MM.1S (cell line): ENCODE measurements at regions not wholly inside any gene's neighbourhood (a gene's known extent, or its start where the extent isn't known, plus 50 kb on each side); places are given as distances from the start of the nearest gene placed in this dataset.

Experiments
- DNase-seq: peaks from one replicate; pipeline ENCODE4 v3.0.0-alpha.2; 2015
- H2AFZ ChIP-seq: fragments of 300-600 bp; sonication (generic); 2 replicates; pipeline ENCODE4 v1.6.0; 2016; ENCODE audit warnings: antibody characterized with exemption, low read length
- H3F3A ChIP-seq: fragments of 300-600 bp; sonication (generic); 2 replicates; pipeline ENCODE4 v1.6.1; 2016; ENCODE audit warnings: mild to moderate bottlenecking, antibody characterized with exemption, low read length, moderate library complexity, mixed read lengths; ENCODE audit not compliant: insufficient read depth
- H3K27ac ChIP-seq: fragments of 300-600 bp; sonication (generic); 2 replicates; pipeline ENCODE4 v1.5.1; 2016; ENCODE audit warnings: mild to moderate bottlenecking, low read length
- H3K27me3 ChIP-seq: fragments of 300-600 bp; sonication (generic); replicated peaks from 2 replicates; pipeline ENCODE4 v1.6.0; 2016; ENCODE audit warnings: low read length; ENCODE audit not compliant: insufficient read depth
- H3K36me3 ChIP-seq: fragments of 300-600 bp; sonication (generic); replicated peaks from 2 replicates; pipeline ENCODE4 v1.6.1; 2016; ENCODE audit warnings: mild to moderate bottlenecking, low read length, mixed read lengths; ENCODE audit not compliant: insufficient read depth
- H3K4me1 ChIP-seq: fragments of 300-600 bp; sonication (generic); 2 replicates; pipeline ENCODE4 v1.6.1; 2016; ENCODE audit warnings: low read length, mixed read lengths
- H3K4me2 ChIP-seq: fragments of 300-600 bp; sonication (generic); 2 replicates; pipeline ENCODE4 v1.6.0; 2016; ENCODE audit warnings: low read depth, low read length
- H3K4me3 ChIP-seq: fragments of 300-600 bp; sonication (generic); 2 replicates; pipeline ENCODE4 v1.5.1; 2016; ENCODE audit warnings: low read length, mixed read lengths
- H3K79me2 ChIP-seq: fragments of 300-600 bp; sonication (generic); 2 replicates; pipeline ENCODE4 v1.6.1; 2016; ENCODE audit warnings: mixed run types, low read length, mixed read lengths
- H3K9ac ChIP-seq: fragments of 300-600 bp; sonication (generic); 2 replicates; pipeline ENCODE4 v1.6.1; 2016; ENCODE audit warnings: low read length, mixed read lengths
- H3K9me2 ChIP-seq: fragments of 300-600 bp; sonication (generic); replicated peaks from 2 replicates; pipeline ENCODE4 v1.6.1; 2016; ENCODE audit warnings: mild to moderate bottlenecking, low read length, mixed read lengths; ENCODE audit not compliant: insufficient read depth
- H3K9me3 ChIP-seq: fragments of 300-600 bp; sonication (generic); replicated peaks from 2 replicates; pipeline ENCODE4 v1.6.1; 2016; ENCODE audit warnings: mild to moderate bottlenecking, low read length, mixed read lengths; ENCODE audit not compliant: insufficient read depth
- H4K20me1 ChIP-seq: fragments of 300-600 bp; sonication (generic); 2 replicates; pipeline ENCODE4 v1.6.1; 2016; ENCODE audit warnings: mild to moderate bottlenecking, low read length, moderate library complexity, mixed read lengths; ENCODE audit not compliant: insufficient read depth
- CTCF ChIP-seq: fragments of 300-600 bp; sonication (generic); IDR thresholded peaks from 2 replicates; pipeline ENCODE4 v1.5.1; 2016; ENCODE audit warnings: antibody characterized with exemption, low read length, mixed read lengths
- EZH2 ChIP-seq: fragments of 300-600 bp; sonication (generic); optimal IDR thresholded peaks from 2 replicates; pipeline ENCODE3; 2017; ENCODE audit warnings: low read depth, mild to moderate bottlenecking, antibody characterized with exemption, low read length, mixed read lengths
- EZH2phosphoT487 ChIP-seq: fragments of 300-600 bp; sonication (generic); IDR thresholded peaks from 2 replicates; pipeline ENCODE4 v1.6.1; 2018; ENCODE audit warnings: antibody characterized with exemption, low read length

- peak overlapping the region; percentile 87; the same call in 1 of the 2 replicates for H3K27ac ChIP-seq
- H3K4me3 ChIP-seq: peak overlapping the region; percentile 70
- H2AFZ ChIP-seq: peak overlapping the region; percentile 66
- no peaks in the 10 kb centered on the region for H3K9me3 ChIP-seq
- H3K79me2 ChIP-seq: no peaks in the 10 kb centered on the region
- no peaks in the 10 kb centered on the region for H3F3A ChIP-seq
- peaks cover 11% of the 10 kb centered on the region for H3K4me1 ChIP-seq
- TF ChIP-seq CTCF: peak; percentile 15; the same call in 1 of the 2 replicates
- TF ChIP-seq EZH2: no peak
- TF ChIP-seq EZH2phosphoT487: no peak
- no peak for DNase-seq
- no peaks in the 10 kb centered on the region for H3K27me3 ChIP-seq
- peak overlapping the region; percentile 88; the same call in 1 of the 2 replicates for H3K9ac ChIP-seq
- no peaks in the 10 kb centered on the region for H4K20me1 ChIP-seq
- no peaks in the 10 kb centered on the region for H3K36me3 ChIP-seq
- H3K9me2 ChIP-seq: no peaks in the 10 kb centered on the region
- peak overlapping the region; percentile 70 for H3K4me2 ChIP-seq
Measured at GRCh38 chr10:78301891-78302738, 268.5 kb downstream of the RPS24 start.

GRCh38 chr10:78302739-78302988 is 269.0 kb downstream of the RPS24 start:
- Histone ChIP-seq H3K36me3 (no peaks in the 10 kb centered on the region), H3K9me3 (no peaks in the 10 kb centered on the region), H3K9ac (peak overlapping the region; percentile 88), H3K4me1 (peaks cover 11% of the 10 kb centered on the region), H3K4me3 (peak overlapping the region; percentile 70), H3K27ac (peak overlapping the region; percentile 87; the same call in 1 of the 2 replicates), H3K79me2 (no peaks in the 10 kb centered on the region), H2AFZ (peak overlapping the region; percentile 66), H3F3A (no peaks in the 10 kb centered on the region), H3K9me2 (no peaks in the 10 kb centered on the region), H3K4me2 (peak overlapping the region; percentile 70), H4K20me1 (no peaks in the 10 kb centered on the region), H3K27me3 (no peaks in the 10 kb centered on the region)
- TF ChIP-seq EZH2: no peak
- no peak for TF ChIP-seq EZH2phosphoT487
- no peak for TF ChIP-seq CTCF
- DNase-seq: no peak

GRCh38 chr10:78302989-78303854 is 269.6 kb downstream of the RPS24 start:
- no peaks in the 10 kb centered on the region for H3K9me2 ChIP-seq
- peak overlapping the region; percentile 87; the same call in 1 of the 2 replicates for H3K27ac ChIP-seq
- H4K20me1 ChIP-seq: no peaks in the 10 kb centered on the region
- DNase-seq: peak; percentile 93
- no peaks in the 10 kb centered on the region for H3K36me3 ChIP-seq
- no peaks in the 10 kb centered on the region for H3K27me3 ChIP-seq
- TF ChIP-seq EZH2 (no peak), CTCF (peak; percentile 72)
- H3K9me3 ChIP-seq: no peaks in the 10 kb centered on the region
- no peaks in the 10 kb centered on the region for H3F3A ChIP-seq
- no peaks in the 10 kb centered on the region for H3K79me2 ChIP-seq
- peak overlapping the region; percentile 70 for H3K4me3 ChIP-seq
- H3K4me1 ChIP-seq: peaks cover 11% of the 10 kb centered on the region
- peak overlapping the region; percentile 88 for H3K9ac ChIP-seq
- H2AFZ ChIP-seq: peak overlapping the region; percentile 96
- H3K4me2 ChIP-seq: peak overlapping the region; percentile 98
